ENCODE measurements at regions not wholly inside any gene's neighbourhood (a gene's known extent, or its start where the extent isn't known, plus 50 kb on each side); places are given as distances from the start of the nearest gene placed in this dataset.

GRCh38 chr2:66802877-66803276, 368.0 kb downstream of the MEIS1 start:
- TF ChIP-seq REST (IDR thresholded peaks at IDR 0.05; ENCODE audit: insufficient replicate concordance, low read depth) (no peak), GABPA (IDR thresholded peaks at IDR 0.05; ENCODE audit: low read depth) (no peak), POLR2AphosphoS5 (IDR thresholded peaks at IDR 0.05; ENCODE audit: low read depth) (no peak), SPI1 (IDR thresholded peaks at IDR 0.05; ENCODE audit: borderline replicate concordance, low read depth) (no peak), CTCF (IDR thresholded peaks at IDR 0.05; ENCODE audit: insufficient read depth, low read length) (no peak)
- no peaks in the 10 kb centered on the region for H3K27me3 ChIP-seq (ENCODE audit: insufficient read depth, poor library complexity, severe bottlenecking)
- no peak overlapping the region for H3K4me3 ChIP-seq (replicated peaks; ENCODE audit: insufficient read depth, low read length)
- DNase-seq (ENCODE audit: low read depth in 1 of 2, low spot score in 1 of 2) = no peak
- H3K27ac ChIP-seq (replicated peaks) = no peak overlapping the region

- DNase-seq (ENCODE audit: low read depth in 1 of 2, low spot score in 1 of 2) = no peak
- Histone ChIP-seq H3K27me3 (ENCODE audit: insufficient read depth, poor library complexity, severe bottlenecking) (no peaks in the 10 kb centered on the region), H3K4me3 (replicated peaks; ENCODE audit: insufficient read depth, low read length) (no peak overlapping the region), H3K27ac (replicated peaks) (no peak overlapping the region)
- no peak for TF ChIP-seq REST (IDR thresholded peaks at IDR 0.05; ENCODE audit: insufficient replicate concordance, low read depth)
- no peak for TF ChIP-seq POLR2AphosphoS5 (IDR thresholded peaks at IDR 0.05; ENCODE audit: low read depth)
- TF ChIP-seq SPI1 (IDR thresholded peaks at IDR 0.05; ENCODE audit: borderline replicate concordance, low read depth) = no peak
- no peak for TF ChIP-seq GABPA (IDR thresholded peaks at IDR 0.05; ENCODE audit: low read depth)
- TF ChIP-seq CTCF (IDR thresholded peaks at IDR 0.05; ENCODE audit: insufficient read depth, low read length) = no peak
Observed at GRCh38 chr2:66803726-66804125, 368.8 kb downstream of the MEIS1 start.

- no peak for DNase-seq (ENCODE audit: low read depth in 1 of 2, low spot score in 1 of 2)
- H3K4me3 ChIP-seq (replicated peaks; ENCODE audit: insufficient read depth, low read length) = no peak overlapping the region
- TF ChIP-seq SPI1 (IDR thresholded peaks at IDR 0.05; ENCODE audit: borderline replicate concordance, low read depth) (no peak), CTCF (IDR thresholded peaks at IDR 0.05; ENCODE audit: insufficient read depth, low read length) (no peak), POLR2AphosphoS5 (IDR thresholded peaks at IDR 0.05; ENCODE audit: low read depth) (no peak)
- H3K27me3 ChIP-seq (ENCODE audit: insufficient read depth, poor library complexity, severe bottlenecking) = no peaks in the 10 kb centered on the region
- no peak overlapping the region for H3K27ac ChIP-seq (replicated peaks)
Observed at GRCh38 chr2:66805016-66805865, 370.3 kb downstream of the MEIS1 start.
